Stimulated activated naive CD8-positive, alpha-beta T cell treated with anti-CD3 and anti-CD28 coated beads, Interleukin-15, amount 100 ng/mL, for 72 hours (primary cell): ENCODE measurements at regions not wholly inside any gene's neighbourhood (a gene's known extent, or its start where the extent isn't known, plus 50 kb on each side); places are given as distances from the start of the nearest gene placed in this dataset.

ENCODE experiments used
- ATAC-seq: fragments of 150-1000 bp; cut with Tn5 transposase; 2 replicates; pipeline ENCODE4 v1.10.0; 2021; ENCODE audit warnings: mild to moderate bottlenecking, moderate library complexity
- DNase-seq, 2 donors: peaks; one replicate each; pipeline ENCODE4 v3.0.0; 2021 to 2022
- H3K27ac Mint-ChIP-seq, 2 donors: one replicate each; pipeline ENCODE4 v1.8.0; 2022; ENCODE audit warnings: mild to moderate bottlenecking in 2 of 2, mixed read lengths in 2 of 2, moderate library complexity in 2 of 2
- H3K27me3 Mint-ChIP-seq: one replicate; pipeline ENCODE4 v1.8.0; 2022; ENCODE audit warnings: mixed read lengths
- H3K4me1 Mint-ChIP-seq: one replicate; pipeline ENCODE4 v1.8.0; 2022; ENCODE audit warnings: mild to moderate bottlenecking, mixed read lengths
- H3K4me3 Mint-ChIP-seq, 2 donors: one replicate each; pipeline ENCODE4 v1.8.0; 2022; ENCODE audit warnings: mild to moderate bottlenecking in 2 of 2, mixed read lengths in 2 of 2, moderate library complexity in 1 of 2
- H3K9me3 Mint-ChIP-seq, 2 donors: one replicate each; pipeline ENCODE4 v1.8.0; 2022; ENCODE audit warnings: mixed read lengths in 2 of 2

DNA sequence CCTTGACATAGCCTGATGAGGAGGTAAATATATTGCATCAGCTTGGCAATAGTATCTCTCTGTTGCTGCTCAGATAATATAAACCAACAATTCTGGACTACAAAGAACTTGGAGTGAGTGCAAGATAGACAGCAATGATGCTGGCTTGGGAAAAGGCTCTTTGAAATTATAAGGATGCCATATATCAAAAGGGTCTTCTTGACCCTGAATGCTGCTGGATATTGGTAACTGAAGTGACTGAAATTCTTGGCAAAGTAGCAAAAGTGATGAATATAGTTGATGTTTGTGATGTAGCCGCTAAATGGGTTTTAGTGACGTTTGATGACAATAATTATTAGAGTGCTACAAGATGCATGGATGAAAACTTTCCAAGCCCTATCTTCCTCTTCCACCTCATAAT is 1391.6 kb downstream of the ADGRL3 start:
- DNase-seq (no peak), ATAC-seq (no peak)
- H3K4me3 Mint-ChIP-seq: no peak overlapping the region
- H3K27me3 Mint-ChIP-seq: no peaks in the 10 kb centered on the region
- no peak overlapping the region for H3K27ac Mint-ChIP-seq
- peaks cover 11 to 32% of the 10 kb centered on the region in 2 donors for H3K9me3 Mint-ChIP-seq
- no peaks in the 10 kb centered on the region for H3K4me1 Mint-ChIP-seq

DNA sequence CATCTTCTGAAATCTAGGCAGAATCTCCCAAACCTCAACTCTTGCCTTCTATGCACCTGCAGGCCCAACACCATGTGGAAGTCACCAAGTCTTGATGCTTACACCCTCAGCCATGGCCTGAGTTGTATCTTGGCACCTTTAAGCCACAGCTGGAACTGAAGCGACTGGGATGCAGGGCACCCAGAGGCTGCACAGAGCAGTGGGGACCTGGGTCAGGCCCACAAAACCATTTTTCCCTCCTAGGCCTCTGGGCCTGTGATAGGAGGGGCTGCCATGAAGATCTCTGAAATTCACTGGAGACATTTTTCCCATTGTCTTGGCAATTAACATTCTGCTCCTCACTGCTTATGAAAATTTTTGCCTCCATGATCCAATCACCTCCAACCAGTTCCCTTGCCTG is 1388.5 kb downstream of the ADGRL3 start:
- Mint-ChIP-seq H3K4me3 (no peak overlapping the region), H3K27ac (no peak overlapping the region), H3K9me3 (peaks cover 14 to 22% of the 10 kb centered on the region in 2 donors), H3K4me1 (no peaks in the 10 kb centered on the region), H3K27me3 (no peaks in the 10 kb centered on the region)
- no peak for ATAC-seq
- DNase-seq: no peak

DNA sequence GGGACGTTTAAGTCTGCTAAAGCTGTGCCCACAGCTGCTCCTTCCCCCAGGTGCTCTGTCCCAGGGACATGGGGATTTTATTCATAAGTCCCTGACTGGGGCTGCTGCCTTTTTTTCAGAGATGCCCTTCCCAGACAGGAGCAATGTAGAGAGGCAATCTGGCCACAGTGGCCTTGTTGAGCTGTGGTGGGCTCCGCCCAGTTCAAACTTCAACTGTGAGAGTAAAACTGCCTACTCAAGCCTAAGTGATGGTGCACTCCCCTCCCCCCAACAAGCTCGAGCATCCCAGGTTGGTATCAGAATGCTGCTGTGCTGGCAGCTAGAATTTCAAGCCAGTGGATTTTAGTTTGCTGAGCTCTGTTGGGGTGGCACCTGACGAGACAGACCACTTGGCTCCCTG is 1371.4 kb downstream of the ADGRL3 start:
- no peaks in the 10 kb centered on the region for H3K4me1 Mint-ChIP-seq
- ATAC-seq (no peak), DNase-seq (no peak)
- no peak overlapping the region for H3K27ac Mint-ChIP-seq
- no peak overlapping the region for H3K4me3 Mint-ChIP-seq
- peaks cover 16 to 42% of the 10 kb centered on the region in 2 donors for H3K9me3 Mint-ChIP-seq
- no peaks in the 10 kb centered on the region for H3K27me3 Mint-ChIP-seq

DNA sequence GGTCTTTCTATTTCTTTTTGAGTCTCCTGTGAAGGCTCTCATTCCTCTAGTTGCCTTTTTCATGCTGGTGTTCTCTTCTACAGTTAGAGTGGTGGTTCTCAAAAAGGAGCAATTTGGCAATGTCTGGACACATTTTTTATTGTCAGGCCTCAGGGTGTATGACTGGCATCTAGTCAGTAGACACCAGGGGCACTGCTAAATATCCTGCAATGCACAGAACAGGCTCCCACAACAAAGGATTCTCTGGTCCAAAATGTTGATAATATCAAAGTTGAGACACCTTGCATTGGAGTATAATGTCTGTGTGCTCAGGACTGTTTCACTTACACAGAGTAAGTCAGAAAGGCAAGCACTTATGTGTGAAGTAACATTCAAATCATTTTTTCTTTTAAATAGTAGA is 1360.7 kb downstream of the ADGRL3 start:
- Mint-ChIP-seq H3K4me1 (no peaks in the 10 kb centered on the region), H3K27ac (peak overlapping the region in 1 of 2 donors; percentile 34), H3K4me3 (no peak overlapping the region), H3K9me3 (peaks cover 0 to 14% of the 10 kb centered on the region in 2 donors), H3K27me3 (no peaks in the 10 kb centered on the region)
- ATAC-seq (no peak), DNase-seq (no peak)

DNA sequence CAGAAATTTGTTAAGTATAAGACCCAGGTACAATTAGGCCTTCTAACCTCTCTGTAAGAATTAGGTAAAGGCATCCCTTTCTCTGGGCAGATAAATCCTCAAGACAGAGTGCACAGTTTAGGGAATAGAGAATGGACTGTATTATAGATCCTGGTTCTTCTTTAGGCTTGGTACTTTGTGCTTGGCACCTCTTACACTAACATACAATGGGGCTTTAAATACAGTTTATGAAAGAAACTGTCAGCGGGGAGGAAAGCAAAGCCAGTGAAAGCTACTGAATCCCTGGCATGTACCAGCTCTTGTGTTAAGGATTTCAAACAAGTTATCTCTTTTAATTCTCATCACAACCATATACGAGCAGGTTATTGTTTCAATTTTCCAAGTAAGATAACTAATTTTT is 1350.0 kb downstream of the ADGRL3 start:
- Mint-ChIP-seq H3K4me1 (no peaks in the 10 kb centered on the region), H3K27me3 (no peaks in the 10 kb centered on the region), H3K4me3 (no peak overlapping the region), H3K9me3 (peaks cover 12 to 24% of the 10 kb centered on the region in 2 donors), H3K27ac (no peak overlapping the region)
- DNase-seq (no peak), ATAC-seq (no peak)

DNA sequence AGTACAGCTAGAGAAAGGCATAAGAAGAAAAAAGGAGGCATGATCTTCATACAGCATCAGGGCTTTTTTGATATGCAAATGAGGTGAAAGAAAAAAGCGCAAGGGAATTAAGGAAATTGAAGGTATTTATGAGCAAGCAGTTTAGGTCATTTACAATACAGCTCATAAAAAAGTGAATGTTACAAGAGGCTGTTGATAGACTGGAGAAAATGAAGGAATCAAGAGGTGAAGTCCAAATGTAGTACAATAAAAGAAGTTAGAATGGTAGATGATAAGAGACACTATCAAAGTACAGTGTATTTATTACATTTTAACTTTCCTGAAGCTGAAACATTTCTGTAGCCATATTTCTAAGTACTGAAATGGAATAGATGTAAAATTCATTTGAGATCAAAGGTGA is 1349.5 kb downstream of the ADGRL3 start:
- ATAC-seq (no peak), DNase-seq (no peak)
- Mint-ChIP-seq H3K4me1 (no peaks in the 10 kb centered on the region), H3K27me3 (no peaks in the 10 kb centered on the region), H3K9me3 (peaks cover 7 to 20% of the 10 kb centered on the region in 2 donors), H3K4me3 (no peak overlapping the region), H3K27ac (no peak overlapping the region)

DNA sequence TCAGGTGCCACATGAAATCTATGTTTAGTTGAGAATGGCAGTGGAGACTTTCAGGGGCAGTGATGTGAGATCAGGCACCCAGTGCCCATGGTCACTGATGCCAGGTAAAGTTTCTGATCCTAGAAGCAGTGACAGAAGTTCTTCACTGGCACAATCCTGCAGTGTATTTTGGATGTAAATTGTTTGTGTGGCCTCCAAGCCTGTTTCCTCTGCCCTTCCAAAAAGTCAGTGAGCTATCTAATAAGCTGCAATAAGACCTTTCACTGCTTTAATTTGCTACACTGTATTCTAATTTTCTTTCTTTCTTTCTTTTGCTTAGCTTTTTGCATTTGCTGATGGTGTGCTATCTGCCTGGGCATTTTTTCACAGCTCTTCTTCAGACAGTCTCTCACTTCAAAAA is 1348.6 kb downstream of the ADGRL3 start:
- Mint-ChIP-seq H3K4me3 (no peak overlapping the region), H3K4me1 (no peaks in the 10 kb centered on the region), H3K9me3 (peaks cover 7 to 20% of the 10 kb centered on the region in 2 donors), H3K27ac (no peak overlapping the region), H3K27me3 (no peaks in the 10 kb centered on the region)
- DNase-seq (no peak), ATAC-seq (no peak)

DNA sequence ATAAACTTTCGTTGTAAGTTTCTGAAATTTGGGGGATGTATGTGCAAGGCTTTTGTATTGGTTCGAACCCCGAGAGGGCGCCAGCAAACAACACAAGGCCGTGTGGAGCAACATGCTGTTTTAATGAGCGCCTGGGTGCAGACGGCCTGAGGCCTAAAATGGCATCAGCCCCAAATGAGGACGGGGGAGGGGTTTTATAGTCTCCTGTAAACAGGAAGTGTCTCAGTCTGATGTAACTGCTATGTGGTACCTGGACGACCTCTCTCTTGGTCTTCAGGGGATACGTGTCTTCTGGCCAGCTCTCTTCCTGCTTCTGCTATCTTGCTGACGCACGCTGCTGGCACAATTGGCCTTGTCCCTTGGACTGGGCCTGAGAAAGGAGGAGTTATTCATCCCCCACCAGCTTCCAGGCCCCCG is 1348.0 kb downstream of the ADGRL3 start:
- ATAC-seq (no peak), DNase-seq (no peak)
- peak overlapping the region in 1 of 2 donors; percentile 77 for H3K27ac Mint-ChIP-seq
- H3K4me1 Mint-ChIP-seq: no peaks in the 10 kb centered on the region
- no peaks in the 10 kb centered on the region for H3K27me3 Mint-ChIP-seq
- no peak overlapping the region for H3K4me3 Mint-ChIP-seq
- peaks cover 8 to 20% of the 10 kb centered on the region in 2 donors for H3K9me3 Mint-ChIP-seq

DNA sequence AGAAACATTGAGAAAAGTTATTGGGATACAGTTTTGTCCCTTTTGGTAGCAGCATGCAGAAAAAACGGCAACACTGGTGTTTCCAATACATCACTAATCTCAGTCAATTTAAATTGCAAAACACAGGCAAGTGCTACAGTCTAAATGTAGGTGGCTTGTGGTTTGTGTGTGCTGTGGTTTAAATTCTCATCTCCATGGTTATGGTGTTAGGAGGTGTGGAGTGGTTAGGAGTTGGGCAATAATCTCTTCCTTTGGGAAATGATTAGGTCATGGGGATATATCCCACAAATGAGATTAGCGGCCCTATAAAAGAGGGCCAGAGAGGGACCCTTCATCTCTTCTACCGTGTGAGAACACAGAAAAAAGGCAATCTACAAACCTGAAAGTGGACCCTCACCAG is 1344.3 kb downstream of the ADGRL3 start:
- DNase-seq (no peak), ATAC-seq (no peak)
- peaks cover 19 to 26% of the 10 kb centered on the region in 2 donors for H3K9me3 Mint-ChIP-seq
- H3K27ac Mint-ChIP-seq: no peak overlapping the region
- no peaks in the 10 kb centered on the region for H3K4me1 Mint-ChIP-seq
- H3K27me3 Mint-ChIP-seq: no peaks in the 10 kb centered on the region
- no peak overlapping the region for H3K4me3 Mint-ChIP-seq

DNA sequence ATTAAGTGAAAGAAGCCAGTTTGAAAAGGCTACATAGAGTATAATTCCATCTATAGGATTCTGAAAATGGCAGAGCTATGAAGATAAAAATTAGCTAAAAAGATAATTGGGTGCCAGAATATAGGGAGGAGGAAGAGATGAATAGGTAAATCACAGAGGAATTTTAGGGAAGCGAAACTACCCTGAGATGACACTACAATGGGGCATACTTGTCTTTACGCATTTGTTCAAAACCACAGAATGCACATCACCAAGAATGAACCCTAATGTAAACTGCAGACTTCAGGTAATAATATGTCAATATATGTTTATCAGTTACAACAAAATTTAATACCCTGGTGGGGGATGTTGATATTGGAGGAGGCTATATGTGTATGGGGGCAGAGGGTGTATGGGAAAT is 1342.9 kb downstream of the ADGRL3 start:
- Mint-ChIP-seq H3K4me3 (no peak overlapping the region), H3K27ac (no peak overlapping the region), H3K9me3 (peaks cover 18 to 20% of the 10 kb centered on the region in 2 donors), H3K4me1 (no peaks in the 10 kb centered on the region), H3K27me3 (no peaks in the 10 kb centered on the region)
- DNase-seq (no peak), ATAC-seq (no peak)

DNA sequence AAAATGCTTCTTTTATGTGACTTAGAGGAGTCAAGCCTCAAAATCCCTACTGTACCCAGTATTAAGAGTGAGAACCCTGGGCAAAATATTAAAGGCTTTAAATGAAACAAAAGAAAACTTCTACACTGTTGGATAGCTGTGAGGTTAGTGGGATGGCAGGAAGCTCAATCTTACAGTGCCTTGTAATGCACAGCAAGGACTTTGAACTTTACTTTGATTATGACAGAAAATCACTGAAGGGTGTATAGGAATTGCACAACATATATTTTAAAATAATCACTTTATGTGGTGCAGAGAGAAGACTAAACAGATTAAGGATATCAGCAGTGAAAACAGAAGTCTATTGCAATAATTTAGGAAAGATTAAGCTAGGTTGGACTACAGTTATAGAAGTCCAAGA is 1333.4 kb downstream of the ADGRL3 start:
- Mint-ChIP-seq H3K9me3 (peaks cover 24 to 41% of the 10 kb centered on the region in 2 donors), H3K4me3 (no peak overlapping the region), H3K27ac (no peak overlapping the region), H3K27me3 (no peaks in the 10 kb centered on the region), H3K4me1 (no peaks in the 10 kb centered on the region)
- DNase-seq (no peak), ATAC-seq (no peak)

DNA sequence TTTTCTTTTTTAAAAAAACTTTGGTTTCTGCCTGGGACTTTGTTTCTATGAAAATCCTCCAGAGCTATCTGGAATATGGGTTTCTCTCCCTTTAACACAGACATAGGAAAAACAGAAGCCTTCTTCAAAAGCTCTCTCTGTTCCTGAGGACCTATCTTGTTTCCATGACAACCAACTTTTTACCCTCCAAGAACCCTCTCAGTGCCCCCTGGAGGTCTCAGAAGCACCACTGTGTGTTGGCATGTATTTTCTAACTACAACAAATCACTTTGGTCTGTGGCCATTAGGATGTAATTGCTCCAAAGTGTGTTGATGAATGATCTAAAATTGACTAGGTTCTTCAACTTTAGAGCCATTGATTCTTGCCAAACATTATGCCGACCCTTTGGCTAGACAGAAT is 1331.6 kb downstream of the ADGRL3 start:
- DNase-seq: no peak
- no peak for ATAC-seq
- Mint-ChIP-seq H3K9me3 (peaks cover 16 to 23% of the 10 kb centered on the region in 2 donors), H3K27ac (no peak overlapping the region), H3K4me3 (no peak overlapping the region), H3K27me3 (no peaks in the 10 kb centered on the region), H3K4me1 (no peaks in the 10 kb centered on the region)

DNA sequence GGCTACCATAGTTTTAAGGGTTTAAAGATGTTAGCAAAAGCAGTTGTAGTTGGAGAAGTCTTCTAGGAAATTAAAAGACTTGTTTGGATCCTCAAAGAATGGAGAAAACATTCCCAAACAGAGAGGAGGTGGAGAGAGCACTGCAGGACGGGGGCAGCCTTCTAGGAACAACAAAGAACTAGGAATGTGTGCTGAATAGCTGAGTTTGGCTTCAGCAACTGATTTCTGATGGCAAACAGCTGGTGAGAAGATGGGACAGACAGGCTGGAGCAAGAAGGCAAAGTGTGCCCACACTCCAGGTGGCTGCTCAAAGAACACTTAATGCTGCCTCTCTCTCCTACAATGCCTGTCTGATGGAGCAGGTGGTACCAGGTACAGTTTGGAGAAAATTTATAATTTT is 1331.1 kb downstream of the ADGRL3 start:
- H3K27ac Mint-ChIP-seq: no peak overlapping the region
- no peak overlapping the region for H3K4me3 Mint-ChIP-seq
- H3K27me3 Mint-ChIP-seq: no peaks in the 10 kb centered on the region
- ATAC-seq: no peak
- H3K9me3 Mint-ChIP-seq: peaks cover 12 to 18% of the 10 kb centered on the region in 2 donors
- DNase-seq: no peak
- no peaks in the 10 kb centered on the region for H3K4me1 Mint-ChIP-seq

DNA sequence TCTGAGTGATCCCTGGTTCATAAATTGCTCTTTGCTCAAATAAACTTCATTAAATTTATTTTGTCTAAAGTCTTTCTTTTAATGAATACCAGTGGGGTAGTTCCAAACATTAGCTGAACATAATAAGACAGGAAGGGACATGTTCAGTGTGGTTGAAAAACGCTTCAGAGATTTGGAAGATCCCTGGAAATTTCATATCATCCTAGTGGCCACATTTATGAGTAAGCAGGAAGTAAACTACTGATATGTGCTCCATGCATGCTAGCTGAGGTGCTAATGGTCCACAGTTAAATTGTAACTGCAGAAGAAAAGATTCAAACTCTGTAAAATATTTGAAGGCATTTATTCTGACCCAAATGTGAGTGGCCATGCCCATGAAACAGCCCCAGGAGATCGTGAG is 1328.7 kb downstream of the ADGRL3 start:
- Mint-ChIP-seq H3K4me1 (no peaks in the 10 kb centered on the region), H3K27me3 (no peaks in the 10 kb centered on the region), H3K27ac (no peak overlapping the region), H3K9me3 (peaks cover 5 to 23% of the 10 kb centered on the region in 2 donors), H3K4me3 (no peak overlapping the region)
- DNase-seq (no peak), ATAC-seq (no peak)

DNA sequence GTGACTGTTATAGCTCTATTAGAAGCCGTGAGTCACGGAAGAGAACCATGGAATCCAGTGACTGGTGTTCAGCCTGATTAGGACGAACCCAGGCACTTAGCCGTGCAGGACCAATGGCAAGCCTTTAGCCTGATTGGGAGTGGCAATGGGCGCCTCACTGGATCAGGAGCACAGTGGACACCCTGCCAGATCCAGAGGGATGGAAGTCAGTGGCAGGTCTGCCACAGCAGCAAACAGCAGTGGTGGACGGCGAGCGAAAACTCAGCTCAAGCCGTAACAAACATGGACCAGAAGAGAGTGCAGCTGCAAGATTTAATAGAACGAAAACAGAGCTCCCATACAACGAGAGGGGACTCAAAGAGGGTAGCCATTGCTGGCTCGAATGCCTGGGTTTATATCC is 1326.5 kb downstream of the ADGRL3 start:
- no peak overlapping the region for H3K27ac Mint-ChIP-seq
- no peak for ATAC-seq

DNA sequence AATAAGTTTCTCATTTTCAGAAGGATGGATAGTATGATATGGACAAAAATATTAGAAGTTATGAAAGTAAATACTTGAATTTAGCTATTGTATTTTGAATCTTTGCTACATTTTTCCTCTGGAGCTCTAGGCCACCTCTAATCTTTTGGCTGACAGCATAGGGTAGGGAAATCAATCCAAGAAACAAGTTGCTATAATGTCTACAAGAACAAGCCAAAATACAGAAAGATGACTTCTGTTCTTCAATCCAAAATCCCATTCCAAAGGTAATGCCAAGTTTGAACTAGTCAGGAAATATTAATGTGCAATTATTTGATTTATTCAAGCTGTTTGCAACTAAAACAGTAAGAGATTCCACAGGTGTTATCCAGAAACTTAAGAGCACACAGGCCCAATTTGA is 1323.1 kb downstream of the ADGRL3 start:
- peaks cover 10 to 26% of the 10 kb centered on the region in 2 donors for H3K9me3 Mint-ChIP-seq
- DNase-seq: no peak
- no peak for ATAC-seq
- H3K4me3 Mint-ChIP-seq: no peak overlapping the region
- no peaks in the 10 kb centered on the region for H3K27me3 Mint-ChIP-seq
- H3K4me1 Mint-ChIP-seq: no peaks in the 10 kb centered on the region
- no peak overlapping the region for H3K27ac Mint-ChIP-seq

More for the DNA sequence above, 1326.5 kb downstream of the ADGRL3 start:
- no peak overlapping the region for H3K4me3 Mint-ChIP-seq
- no peak for DNase-seq
- peaks cover 6 to 27% of the 10 kb centered on the region in 2 donors for H3K9me3 Mint-ChIP-seq
- no peaks in the 10 kb centered on the region for H3K4me1 Mint-ChIP-seq
- no peaks in the 10 kb centered on the region for H3K27me3 Mint-ChIP-seq

DNA sequence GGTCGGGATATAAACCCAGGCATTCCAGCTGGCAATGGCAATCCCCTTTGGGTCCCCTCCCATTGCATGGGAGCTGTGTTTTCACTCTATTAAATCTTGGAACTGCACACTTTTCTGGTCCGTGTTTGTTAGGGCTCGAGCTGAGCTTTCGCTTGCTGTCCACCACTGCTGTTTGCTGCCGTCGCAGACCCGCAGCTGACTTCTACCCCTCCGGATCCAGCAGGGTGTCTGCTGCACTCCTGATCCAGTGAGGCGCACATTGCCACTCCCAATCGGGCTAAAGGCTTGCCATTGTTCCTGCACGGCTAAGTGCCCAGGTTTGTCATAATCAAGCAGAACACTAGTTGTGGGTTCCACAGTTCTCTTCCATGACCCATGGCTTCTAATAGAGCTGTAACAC is 1322.1 kb downstream of the ADGRL3 start:
- no peaks in the 10 kb centered on the region for H3K4me1 Mint-ChIP-seq
- DNase-seq (no peak), ATAC-seq (no peak)
- H3K9me3 Mint-ChIP-seq: peaks cover 10 to 32% of the 10 kb centered on the region in 2 donors
- H3K27ac Mint-ChIP-seq: no peak overlapping the region
- no peaks in the 10 kb centered on the region for H3K27me3 Mint-ChIP-seq
- no peak overlapping the region for H3K4me3 Mint-ChIP-seq
